B cell (primary cell): ENCODE measurements at regions not wholly inside any gene's neighbourhood (a gene's known extent, or its start where the extent isn't known, plus 50 kb on each side); places are given as distances from the start of the nearest gene placed in this dataset.

ENCODE experiments used
- ATAC-seq: fragments of 200-7000 bp; cut with Tn5 transposase; one replicate; pipeline ENCODE4 v1.10.0; 2021; ENCODE audit warnings: low read depth, mild to moderate bottlenecking, moderate number of reproducible peaks, moderate library complexity
- CTCF ChIA-PET: fragments of 350-600 bp; sonication (Branson Sonifier 250); formaldehyde crosslinking; loops from one replicate; lab custom pipeline; 2021; ENCODE audit warnings: antibody characterized with exemption, inconsistent platforms; lab: Charles Lee
- POLR2A ChIA-PET: fragments of 350-600 bp; sonication (Branson Sonifier 250); formaldehyde crosslinking; loops from one replicate; lab custom pipeline; 2021; ENCODE audit warnings: antibody characterized with exemption; lab: Charles Lee
- DNase-seq: peaks from one replicate; pipeline ENCODE4 v3.0.0; 2013
- H2AFZ ChIP-seq: 2 replicates; pipeline ENCODE4 v1.6.1; 2012; ENCODE audit warnings: mild to moderate bottlenecking, low read depth, low read length; ENCODE audit not compliant: insufficient read depth, poor library complexity, severe bottlenecking
- H3K27ac ChIP-seq, 2 donors: 1 replicate in 1 of 2; 2 replicates in 1 of 2; pipeline ENCODE4 v1.5.1; 2012 to 2013; ENCODE audit warnings: low read length in 2 of 2, mild to moderate bottlenecking in 2 of 2, moderate library complexity in 1 of 2
- H3K27me3 ChIP-seq, 4 experiments: fragments of 200-600 bp in 1 of 4; sonication (generic) in 1 of 4; replicated peaks in 1 of 4; 1 replicate in 2 of 4; 2 replicates in 2 of 4; pipeline versions ENCODE4 v1.6.1 to v1.7.0; 2013 to 2016; ENCODE audit warnings: low read length in 3 of 4, mild to moderate bottlenecking in 2 of 4, mixed read lengths in 1 of 4, moderate library complexity in 1 of 4; ENCODE audit not compliant: insufficient read depth in 4 of 4, control insufficient read depth in 3 of 4; ENCODE audit errors: control extremely low read depth in 1 of 4
- H3K36me3 ChIP-seq, 2 experiments: replicated peaks in 1 of 2; 1 replicate in 1 of 2; 2 replicates in 1 of 2; pipeline versions ENCODE4 v1.6.1 to v1.7.1; 2013; ENCODE audit warnings: low read length in 1 of 2; ENCODE audit not compliant: insufficient read depth in 2 of 2, control insufficient read depth in 1 of 2; ENCODE audit errors: control extremely low read depth in 1 of 2, extremely low read depth in 1 of 2
- H3K4me1 ChIP-seq, 2 donors: fragments of 200-600 bp in 1 of 2; sonication (generic) in 1 of 2; 1 replicate in 1 of 2; 2 replicates in 1 of 2; pipeline versions ENCODE4 v1.5.1 to v1.6.1; 2013 to 2017; ENCODE audit warnings: low read length in 2 of 2; ENCODE audit not compliant: control insufficient read depth in 2 of 2, insufficient read depth in 2 of 2
- H3K4me2 ChIP-seq: replicated peaks from 2 replicates; pipeline ENCODE3; 2012; ENCODE audit warnings: mild to moderate bottlenecking, low read depth, low read length; ENCODE audit not compliant: poor library complexity, severe bottlenecking
- H3K4me3 ChIP-seq, 5 experiments: fragments of 200-600 bp in 1 of 5; sonication (generic) in 1 of 5; 1 replicate in 3 of 5; 2 replicates in 2 of 5; pipeline versions ENCODE4 v1.5.1 to v1.7.0; 2011 to 2016; ENCODE audit warnings: low read length in 4 of 5, mild to moderate bottlenecking in 4 of 5, low read depth in 2 of 5, control low read depth in 1 of 5, moderate library complexity in 1 of 5; ENCODE audit not compliant: insufficient read depth in 1 of 5; ENCODE audit errors: control extremely low read depth in 1 of 5, extremely low read depth in 1 of 5
- H3K79me2 ChIP-seq: fragments of 200-600 bp; sonication (generic); one replicate; pipeline ENCODE4 v1.6.0; 2016; ENCODE audit warnings: low read length; ENCODE audit not compliant: control insufficient read depth, insufficient read depth
- H3K9ac ChIP-seq: fragments of 200-600 bp; sonication (generic); 2 replicates; pipeline ENCODE4 v1.6.1; 2017; ENCODE audit warnings: mild to moderate bottlenecking, low read length, moderate library complexity
- H3K9me3 ChIP-seq, 3 donors: one replicate each; pipeline versions ENCODE4 v1.6.1 to v1.7.1; 2013; ENCODE audit warnings: low read length in 2 of 3; ENCODE audit not compliant: control insufficient read depth in 2 of 3, insufficient read depth in 1 of 3; ENCODE audit errors: control extremely low read depth in 1 of 3
- H4K20me1 ChIP-seq: 2 replicates; pipeline ENCODE4 v1.6.0; 2012; ENCODE audit warnings: mild to moderate bottlenecking, low read length; ENCODE audit not compliant: insufficient read depth, control insufficient read depth, poor library complexity, severe bottlenecking
- H3K27ac Mint-ChIP-seq: one replicate; pipeline ENCODE4 v1.8.0; 2021; ENCODE audit warnings: mixed read lengths
- H3K27me3 Mint-ChIP-seq: one replicate; pipeline ENCODE4 v1.8.0; 2021; ENCODE audit warnings: mixed read lengths
- H3K4me1 Mint-ChIP-seq: one replicate; pipeline ENCODE4 v1.8.0; 2021; ENCODE audit warnings: mixed read lengths
- H3K4me3 Mint-ChIP-seq: one replicate; pipeline ENCODE4 v1.8.0; 2021; ENCODE audit warnings: mixed read lengths
- H3K9me3 Mint-ChIP-seq: one replicate; pipeline ENCODE4 v1.8.0; 2022; ENCODE audit warnings: mixed read lengths; ENCODE audit not compliant: insufficient read depth
- EZH2 ChIP-seq: IDR thresholded peaks from 2 replicates; pipeline ENCODE4 v1.6.1; 2012; ENCODE audit warnings: borderline replicate concordance, low read depth, mild to moderate bottlenecking, moderate library complexity, low read length; ENCODE audit not compliant: insufficient read depth, poor library complexity, severe bottlenecking
- WGBS: methylation state at CpG from one replicate; pipeline ENCODE4 v1.1.5; 2013; ENCODE audit warnings: missing lambda C conversion rate; ENCODE audit not compliant: insufficient coverage; 5-methylcytosine and 5-hydroxymethylcytosine counted together
- intact Hi-C: fragments of 100-400 bp; cut with micrococcal nuclease; formaldehyde crosslinking; loops from one replicate; pipeline ENCODE4 v1.10.0; 2022
- TF ChIP-seq, protein P1 (sequence below): fragments of 200-600 bp; IDR thresholded peaks from one replicate; pipeline ENCODE4 v1.8.0; 2022; ENCODE audit warnings: antibody characterized with exemption, mild to moderate bottlenecking

DNA sequence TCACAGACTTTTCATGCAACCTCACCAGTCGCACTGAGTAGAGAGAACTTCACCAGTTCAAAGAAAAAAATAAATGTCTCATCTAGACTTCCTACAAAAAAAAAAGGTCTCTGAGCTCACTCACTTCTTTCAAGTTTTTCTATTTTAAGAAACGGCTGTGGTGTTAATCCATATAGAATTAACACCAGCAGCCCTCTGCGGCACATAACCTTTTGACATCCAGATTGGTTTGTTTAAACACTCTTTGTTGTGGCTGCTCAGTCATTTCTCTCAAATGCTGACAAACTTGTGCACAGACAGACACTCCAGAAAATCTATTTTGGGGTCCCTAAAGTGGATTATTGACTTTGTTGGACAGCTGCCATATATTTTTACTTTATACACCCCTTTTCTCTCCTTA lies 874.9 kb downstream of the EFNB2 start:
- no peak overlapping the region for H3K9ac ChIP-seq
- CTCF ChIA-PET = no interaction called here
- DNase-seq (no peak), ATAC-seq (no peak)
- no peaks in the 10 kb centered on the region for H3K27me3 ChIP-seq
- H3K27ac ChIP-seq = no peak overlapping the region
- no peaks in the 10 kb centered on the region for H3K79me2 ChIP-seq
- POLR2A ChIA-PET = no interaction called here
- Mint-ChIP-seq H3K9me3 (no peaks in the 10 kb centered on the region), H3K27ac (no peak overlapping the region), H3K4me1 (no peaks in the 10 kb centered on the region), H3K27me3 (no peaks in the 10 kb centered on the region), H3K4me3 (no peak overlapping the region)
- TF ChIP-seq EZH2 = no peak
- TF ChIP-seq, protein P1, sequence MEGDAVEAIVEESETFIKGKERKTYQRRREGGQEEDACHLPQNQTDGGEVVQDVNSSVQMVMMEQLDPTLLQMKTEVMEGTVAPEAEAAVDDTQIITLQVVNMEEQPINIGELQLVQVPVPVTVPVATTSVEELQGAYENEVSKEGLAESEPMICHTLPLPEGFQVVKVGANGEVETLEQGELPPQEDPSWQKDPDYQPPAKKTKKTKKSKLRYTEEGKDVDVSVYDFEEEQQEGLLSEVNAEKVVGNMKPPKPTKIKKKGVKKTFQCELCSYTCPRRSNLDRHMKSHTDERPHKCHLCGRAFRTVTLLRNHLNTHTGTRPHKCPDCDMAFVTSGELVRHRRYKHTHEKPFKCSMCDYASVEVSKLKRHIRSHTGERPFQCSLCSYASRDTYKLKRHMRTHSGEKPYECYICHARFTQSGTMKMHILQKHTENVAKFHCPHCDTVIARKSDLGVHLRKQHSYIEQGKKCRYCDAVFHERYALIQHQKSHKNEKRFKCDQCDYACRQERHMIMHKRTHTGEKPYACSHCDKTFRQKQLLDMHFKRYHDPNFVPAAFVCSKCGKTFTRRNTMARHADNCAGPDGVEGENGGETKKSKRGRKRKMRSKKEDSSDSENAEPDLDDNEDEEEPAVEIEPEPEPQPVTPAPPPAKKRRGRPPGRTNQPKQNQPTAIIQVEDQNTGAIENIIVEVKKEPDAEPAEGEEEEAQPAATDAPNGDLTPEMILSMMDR = no peak
- H3K9me3 ChIP-seq = peaks cover 0 to 3% (median 2%) of the 10 kb centered on the region in 3 donors
- intact Hi-C loops = no loop called here
- no peaks in the 10 kb centered on the region for H3K4me1 ChIP-seq
- H3K4me3 ChIP-seq = no peak overlapping the region
- no peak overlapping the region for H3K4me2 ChIP-seq
- 90% methylated on average over 2 of the region's 3 CpGs for WGBS
- no peaks in the 10 kb centered on the region for H3K36me3 ChIP-seq
- H4K20me1 ChIP-seq = no peaks in the 10 kb centered on the region
- no peak overlapping the region for H2AFZ ChIP-seq

DNA sequence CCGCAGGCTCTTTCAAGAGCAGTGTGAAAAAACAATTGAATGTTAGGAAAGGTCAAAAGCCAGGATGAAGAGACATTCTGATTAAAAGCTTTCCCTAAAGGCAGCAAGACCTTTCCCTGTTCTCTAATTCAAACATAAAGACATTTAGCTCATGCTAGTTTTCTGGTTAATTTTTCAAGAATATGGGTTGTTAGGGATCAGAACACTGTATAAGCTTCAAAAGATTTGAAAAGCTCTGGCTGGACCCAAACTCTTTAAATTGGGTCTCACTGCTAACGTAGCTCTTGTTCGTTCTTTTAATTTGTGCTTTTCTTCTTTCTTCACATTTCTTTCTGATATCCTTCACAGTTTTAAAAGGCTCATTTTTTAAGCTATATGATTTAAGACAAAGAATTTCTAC lies 877.0 kb downstream of the EFNB2 start:
- no peak overlapping the region for H3K4me3 ChIP-seq
- H3K27ac Mint-ChIP-seq = no peak overlapping the region
- POLR2A ChIA-PET = no interaction called here

More for the DNA sequence above, 877.0 kb downstream of the EFNB2 start:
- no peaks in the 10 kb centered on the region for H3K27me3 ChIP-seq
- intact Hi-C loops = no loop called here
- WGBS = no CpG with 5 or more reads among the region's 3 CpGs
- peaks cover 0 to 2% (median 0%) of the 10 kb centered on the region in 3 donors for H3K9me3 ChIP-seq
- H3K4me1 ChIP-seq = no peaks in the 10 kb centered on the region
- Mint-ChIP-seq H3K4me1 (no peaks in the 10 kb centered on the region), H3K9me3 (no peaks in the 10 kb centered on the region), H3K4me3 (no peak overlapping the region), H3K27me3 (no peaks in the 10 kb centered on the region)
- no peak for ATAC-seq
- no peak overlapping the region for H2AFZ ChIP-seq
- H3K36me3 ChIP-seq = no peaks in the 10 kb centered on the region
- DNase-seq = no peak
- H3K79me2 ChIP-seq = no peaks in the 10 kb centered on the region
- H3K27ac ChIP-seq = no peak overlapping the region
- H4K20me1 ChIP-seq = no peaks in the 10 kb centered on the region
- H3K9ac ChIP-seq = no peak overlapping the region
- CTCF ChIA-PET = no interaction called here
- no peak for TF ChIP-seq EZH2
- TF ChIP-seq, protein P1 = no peak
- H3K4me2 ChIP-seq = no peak overlapping the region
